ENCODE measurements at regions not wholly inside any gene's neighbourhood (a gene's known extent, or its start where the extent isn't known, plus 50 kb on each side); places are given as distances from the start of the nearest gene placed in this dataset.

DNA sequence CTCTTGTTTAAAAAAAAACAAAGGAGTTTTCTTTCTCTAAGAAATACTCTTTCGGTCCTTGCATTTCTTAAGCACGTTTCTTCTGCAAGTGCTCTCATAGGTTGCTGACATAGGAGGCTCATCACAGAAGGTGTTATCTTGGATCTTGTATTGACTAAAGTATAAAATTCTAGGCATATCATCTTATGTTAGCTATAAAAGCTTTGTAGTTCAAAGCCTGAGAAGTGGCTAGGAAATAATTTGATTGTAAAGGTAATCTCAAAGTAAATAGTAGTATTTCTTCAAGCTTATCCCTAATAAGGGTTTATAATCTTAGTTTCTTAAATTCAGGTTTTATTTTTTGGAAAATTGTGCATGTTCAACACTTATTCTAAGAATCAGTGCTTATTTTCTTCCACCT is 778.9 kb downstream of the TMTC2 start:
- H2AFZ ChIP-seq (ENCODE audit: low read depth, low read length) = no peak overlapping the region
- Mint-ChIP-seq H3K27ac (ENCODE audit: unreplicated experiment) (no peak overlapping the region), H3K36me3 (ENCODE audit: low read depth, unreplicated experiment) (no peaks in the 10 kb centered on the region), H3K9me3 (ENCODE audit: unreplicated experiment) (no peaks in the 10 kb centered on the region), H3K4me3 (ENCODE audit: unreplicated experiment) (no peak overlapping the region), H3K27me3 (ENCODE audit: low read depth, unreplicated experiment) (no peaks in the 10 kb centered on the region), H3K4me1 (ENCODE audit: low read depth, unreplicated experiment) (peaks cover 7% of the 10 kb centered on the region)
- no peak overlapping the region for H3K4me2 ChIP-seq (ENCODE audit: low read length)
- H3K27ac ChIP-seq (ENCODE audit: low read depth, low read length) = no peak overlapping the region
- FAIRE-seq (no peak), DNase-seq (ENCODE audit: low read depth) (no peak)
- H3K9me3 ChIP-seq (ENCODE audit: insufficient read depth, low read depth, low read length) = no peaks in the 10 kb centered on the region
- H3K4me1 ChIP-seq (ENCODE audit: insufficient read depth, low read length) = no peaks in the 10 kb centered on the region
- no peak overlapping the region for H3K4me3 ChIP-seq (ENCODE audit: insufficient read depth, low read depth, low read length)
- no peaks in the 10 kb centered on the region for H3K27me3 ChIP-seq (ENCODE audit: insufficient read depth, low read length)
- no peaks in the 10 kb centered on the region for H3K79me2 ChIP-seq (ENCODE audit: insufficient read depth, low read length)
- H3K9ac ChIP-seq (ENCODE audit: low read length) = no peak overlapping the region
- no peaks in the 10 kb centered on the region for H4K20me1 ChIP-seq (ENCODE audit: insufficient read depth, low read length)
- TF ChIP-seq, protein P1, sequence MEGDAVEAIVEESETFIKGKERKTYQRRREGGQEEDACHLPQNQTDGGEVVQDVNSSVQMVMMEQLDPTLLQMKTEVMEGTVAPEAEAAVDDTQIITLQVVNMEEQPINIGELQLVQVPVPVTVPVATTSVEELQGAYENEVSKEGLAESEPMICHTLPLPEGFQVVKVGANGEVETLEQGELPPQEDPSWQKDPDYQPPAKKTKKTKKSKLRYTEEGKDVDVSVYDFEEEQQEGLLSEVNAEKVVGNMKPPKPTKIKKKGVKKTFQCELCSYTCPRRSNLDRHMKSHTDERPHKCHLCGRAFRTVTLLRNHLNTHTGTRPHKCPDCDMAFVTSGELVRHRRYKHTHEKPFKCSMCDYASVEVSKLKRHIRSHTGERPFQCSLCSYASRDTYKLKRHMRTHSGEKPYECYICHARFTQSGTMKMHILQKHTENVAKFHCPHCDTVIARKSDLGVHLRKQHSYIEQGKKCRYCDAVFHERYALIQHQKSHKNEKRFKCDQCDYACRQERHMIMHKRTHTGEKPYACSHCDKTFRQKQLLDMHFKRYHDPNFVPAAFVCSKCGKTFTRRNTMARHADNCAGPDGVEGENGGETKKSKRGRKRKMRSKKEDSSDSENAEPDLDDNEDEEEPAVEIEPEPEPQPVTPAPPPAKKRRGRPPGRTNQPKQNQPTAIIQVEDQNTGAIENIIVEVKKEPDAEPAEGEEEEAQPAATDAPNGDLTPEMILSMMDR (IDR thresholded peaks at IDR 0.05; ENCODE audit: insufficient read depth, low read depth, low read length) = no peak
- no peak for TF ChIP-seq EZH2 (IDR thresholded peaks at IDR 0.05; ENCODE audit: insufficient read depth, low read length)
- no peaks in the 10 kb centered on the region for H3K36me3 ChIP-seq (ENCODE audit: insufficient read depth, low read length)

DNA sequence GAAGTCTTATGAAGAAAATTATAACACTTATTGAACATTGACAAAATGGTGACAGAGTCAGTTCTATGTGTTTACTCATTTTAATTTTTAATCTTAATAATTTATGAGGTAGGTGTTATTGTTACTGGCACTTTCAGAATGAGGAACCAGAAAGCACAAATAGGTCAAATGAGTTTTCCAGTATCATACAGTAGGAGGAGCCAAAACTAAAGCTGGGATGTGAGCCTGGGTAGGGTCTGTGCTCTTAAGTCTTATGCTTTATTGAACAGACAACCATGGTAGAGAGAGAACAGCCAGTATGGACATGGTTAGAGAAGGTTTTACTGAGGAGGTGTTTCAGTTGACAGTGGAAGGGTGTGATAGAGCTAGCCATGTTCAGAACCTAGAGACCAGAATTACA is 775.7 kb downstream of the TMTC2 start:
- no peak overlapping the region for H2AFZ ChIP-seq (ENCODE audit: low read depth, low read length)
- no peak overlapping the region for H3K4me3 Mint-ChIP-seq (ENCODE audit: unreplicated experiment)
- H3K4me1 ChIP-seq (ENCODE audit: insufficient read depth, low read length) = no peaks in the 10 kb centered on the region
- no peaks in the 10 kb centered on the region for H3K79me2 ChIP-seq (ENCODE audit: insufficient read depth, low read length)
- H4K20me1 ChIP-seq (ENCODE audit: insufficient read depth, low read length) = no peaks in the 10 kb centered on the region
- H3K27me3 ChIP-seq (ENCODE audit: insufficient read depth, low read length) = no peaks in the 10 kb centered on the region
- H3K9ac ChIP-seq (ENCODE audit: low read length) = no peak overlapping the region
- no peak overlapping the region for H3K27ac Mint-ChIP-seq (ENCODE audit: unreplicated experiment)
- H3K27me3 Mint-ChIP-seq (ENCODE audit: low read depth, unreplicated experiment) = no peaks in the 10 kb centered on the region
- no peaks in the 10 kb centered on the region for H3K9me3 Mint-ChIP-seq (ENCODE audit: unreplicated experiment)
- DNase-seq (ENCODE audit: low read depth) = no peak
- no peak overlapping the region for H3K4me2 ChIP-seq (ENCODE audit: low read length)
- no peak for FAIRE-seq
- H3K4me1 Mint-ChIP-seq (ENCODE audit: low read depth, unreplicated experiment) = peaks cover 7% of the 10 kb centered on the region
- no peak overlapping the region for H3K27ac ChIP-seq (ENCODE audit: low read depth, low read length)
- H3K4me3 ChIP-seq (ENCODE audit: insufficient read depth, low read depth, low read length) = no peak overlapping the region
- H3K36me3 Mint-ChIP-seq (ENCODE audit: low read depth, unreplicated experiment) = no peaks in the 10 kb centered on the region
- TF ChIP-seq, protein P1 (IDR thresholded peaks at IDR 0.05; ENCODE audit: insufficient read depth, low read depth, low read length) = no peak
- no peak for TF ChIP-seq EZH2 (IDR thresholded peaks at IDR 0.05; ENCODE audit: insufficient read depth, low read length)
- no peaks in the 10 kb centered on the region for H3K36me3 ChIP-seq (ENCODE audit: insufficient read depth, low read length)
- no peaks in the 10 kb centered on the region for H3K9me3 ChIP-seq (ENCODE audit: insufficient read depth, low read depth, low read length)

DNA sequence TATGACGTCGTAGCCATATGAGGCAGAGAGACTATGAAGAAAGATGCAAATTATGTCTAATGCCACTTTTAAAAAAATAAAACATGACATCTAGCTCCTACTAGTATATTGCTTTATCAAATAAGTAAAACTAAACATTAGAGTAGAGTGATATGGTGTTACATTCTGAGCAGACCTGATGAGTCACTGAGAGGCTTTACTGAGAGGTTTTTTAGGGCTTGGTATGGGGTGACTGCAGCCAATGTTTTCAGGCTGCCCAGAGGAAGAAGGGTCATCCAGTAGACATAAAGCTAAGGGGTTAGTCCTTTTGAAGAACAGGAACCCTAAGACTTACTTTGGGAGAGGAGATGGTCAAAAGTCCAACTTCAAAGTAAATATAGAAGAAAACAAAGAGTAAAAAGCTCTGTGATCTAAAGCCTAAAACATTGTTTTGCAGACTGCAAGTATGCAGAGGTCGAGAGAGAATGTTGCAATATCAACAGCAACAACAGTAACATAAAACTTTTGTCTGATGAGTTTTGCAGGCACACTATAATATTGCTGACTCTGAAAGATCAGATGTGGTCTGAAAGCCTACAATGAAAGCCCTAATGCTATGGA is 774.7 kb downstream of the TMTC2 start:
- no peak for TF ChIP-seq EZH2 (IDR thresholded peaks at IDR 0.05; ENCODE audit: insufficient read depth, low read length)
- TF ChIP-seq, protein P1 (IDR thresholded peaks at IDR 0.05; ENCODE audit: insufficient read depth, low read depth, low read length) = no peak
- H3K4me2 ChIP-seq (ENCODE audit: low read length) = no peak overlapping the region
- H3K36me3 ChIP-seq (ENCODE audit: insufficient read depth, low read length) = no peaks in the 10 kb centered on the region
- Mint-ChIP-seq H3K27ac (ENCODE audit: unreplicated experiment) (no peak overlapping the region), H3K27me3 (ENCODE audit: low read depth, unreplicated experiment) (no peaks in the 10 kb centered on the region), H3K4me1 (ENCODE audit: low read depth, unreplicated experiment) (peaks cover 7% of the 10 kb centered on the region), H3K9me3 (ENCODE audit: unreplicated experiment) (no peaks in the 10 kb centered on the region), H3K4me3 (ENCODE audit: unreplicated experiment) (no peak overlapping the region), H3K36me3 (ENCODE audit: low read depth, unreplicated experiment) (no peaks in the 10 kb centered on the region)
- no peaks in the 10 kb centered on the region for H3K27me3 ChIP-seq (ENCODE audit: insufficient read depth, low read length)
- H3K9ac ChIP-seq (ENCODE audit: low read length) = no peak overlapping the region
- no peaks in the 10 kb centered on the region for H3K9me3 ChIP-seq (ENCODE audit: insufficient read depth, low read depth, low read length)
- FAIRE-seq = no peak
- no peak overlapping the region for H2AFZ ChIP-seq (ENCODE audit: low read depth, low read length)
- H3K4me3 ChIP-seq (ENCODE audit: insufficient read depth, low read depth, low read length) = no peak overlapping the region
- no peaks in the 10 kb centered on the region for H4K20me1 ChIP-seq (ENCODE audit: insufficient read depth, low read length)
- H3K79me2 ChIP-seq (ENCODE audit: insufficient read depth, low read length) = no peaks in the 10 kb centered on the region
- no peaks in the 10 kb centered on the region for H3K4me1 ChIP-seq (ENCODE audit: insufficient read depth, low read length)
- no peak for DNase-seq (ENCODE audit: low read depth)
- H3K27ac ChIP-seq (ENCODE audit: low read depth, low read length) = no peak overlapping the region

All from astrocyte (in vitro differentiated cells and primary cell).